Cerebellar cortex (tissue), 1 donor: ENCODE measurements at regions not wholly inside any gene's neighbourhood (a gene's known extent, or its start where the extent isn't known, plus 50 kb on each side); places are given as distances from the start of the nearest gene placed in this dataset.
"Not testable (repeated sequence)": the region's sequence is repeated elsewhere in the genome, so short reads cannot be mapped to it uniquely, and the experiment has no call there.

ENCODE experiments used
- DNase-seq: peaks from one replicate; pipeline ENCODE4 v3.0.0-alpha.2; 2015; ENCODE audit warnings: low spot score

DNA sequence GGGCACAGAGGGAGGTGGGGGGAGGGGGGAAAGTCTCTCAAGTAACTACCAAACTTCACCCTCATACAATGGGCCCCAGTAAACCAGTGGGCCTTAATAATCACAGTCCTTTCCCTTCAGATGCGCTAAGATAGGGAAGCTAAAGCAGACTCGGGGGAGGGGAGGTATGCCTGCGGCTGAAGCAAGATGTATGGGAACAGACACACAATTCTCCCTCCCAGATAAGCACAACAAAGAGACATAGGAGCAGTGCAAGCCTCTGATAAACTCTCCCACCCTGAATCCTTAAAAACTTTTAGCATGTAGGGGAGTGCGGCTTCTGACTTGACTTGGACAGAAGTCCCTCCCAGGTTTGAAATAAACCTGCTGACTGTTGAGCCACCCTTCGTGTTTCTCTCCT lies 54.7 kb downstream of the PROP1 start:
- DNase-seq: not testable (repeated sequence)

DNA sequence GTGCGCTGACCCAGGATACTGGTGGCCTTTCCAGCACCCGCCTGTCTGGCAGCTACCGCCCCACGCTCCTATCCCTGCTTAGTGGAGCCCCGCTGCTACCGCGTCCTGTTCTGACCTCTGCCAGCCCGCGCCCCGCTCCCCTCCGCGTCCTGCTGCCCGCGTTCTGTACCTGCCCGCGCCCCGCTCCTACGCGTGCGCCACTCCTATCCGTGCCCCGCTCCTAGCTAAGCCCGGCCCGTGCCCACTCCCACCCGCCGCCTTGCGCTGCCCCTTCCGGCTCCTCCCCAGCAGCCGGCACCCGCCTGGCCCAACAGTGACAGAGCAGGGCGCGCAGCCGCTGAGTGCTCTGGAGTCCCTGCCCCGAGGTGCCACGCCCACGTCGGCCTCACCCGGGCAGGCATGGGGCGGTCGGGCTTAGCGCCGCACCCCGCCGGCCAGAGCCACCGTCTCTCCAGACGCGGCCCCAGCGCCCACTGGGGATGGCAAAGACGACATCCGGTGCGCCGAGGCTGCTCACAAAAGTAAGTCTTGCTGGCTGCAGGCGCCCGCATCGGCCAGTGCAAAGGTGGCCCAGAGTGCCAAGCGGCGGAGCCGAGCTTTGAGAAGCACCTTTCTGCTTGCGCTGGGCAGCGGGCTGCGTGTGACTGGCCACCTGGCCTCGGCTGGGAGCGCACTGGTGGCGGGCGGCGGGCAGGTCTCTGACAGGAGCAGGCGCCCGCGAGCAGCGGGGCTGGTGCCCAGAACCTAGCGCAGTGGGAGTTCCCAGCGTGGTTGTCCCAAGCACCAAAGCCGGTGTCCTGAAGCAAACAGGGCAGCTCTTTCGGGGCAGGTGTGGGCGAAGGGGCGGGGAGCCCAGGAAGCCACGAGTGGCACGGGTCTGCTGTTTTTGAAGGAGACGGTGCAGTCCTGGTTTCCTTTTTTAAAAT lies 56.5 kb downstream of the PROP1 start:
- not testable (repeated sequence) for DNase-seq

DNA sequence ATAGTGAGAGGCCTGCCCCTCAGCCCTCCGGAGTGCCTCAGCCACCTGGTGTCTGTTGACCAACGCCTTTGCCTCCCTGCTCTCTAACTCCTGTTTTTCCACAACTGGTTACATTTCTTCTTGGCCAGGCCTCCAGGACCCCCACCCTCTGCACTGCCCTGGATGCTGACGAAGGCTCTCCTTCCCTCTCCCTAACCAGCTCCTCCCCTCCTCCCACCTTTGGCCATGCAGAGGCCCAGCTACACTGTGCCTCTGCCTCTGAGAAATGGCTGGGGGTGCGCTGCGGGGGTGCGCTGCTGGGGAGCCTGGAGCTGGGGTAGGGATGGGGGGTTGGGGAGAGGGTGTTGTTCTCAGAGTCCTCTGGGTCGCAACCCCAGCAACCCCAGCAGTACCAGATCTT lies 57.3 kb downstream of the PROP1 start:
- not testable (repeated sequence) for DNase-seq

GRCh38 chr5:177934233-177934632 lies 61.8 kb downstream of the PROP1 start:
- DNase-seq: not testable (repeated sequence)

GRCh38 chr5:177930269-177931022 lies 65.6 kb downstream of the PROP1 start:
- peak; percentile 53 for DNase-seq

DNA sequence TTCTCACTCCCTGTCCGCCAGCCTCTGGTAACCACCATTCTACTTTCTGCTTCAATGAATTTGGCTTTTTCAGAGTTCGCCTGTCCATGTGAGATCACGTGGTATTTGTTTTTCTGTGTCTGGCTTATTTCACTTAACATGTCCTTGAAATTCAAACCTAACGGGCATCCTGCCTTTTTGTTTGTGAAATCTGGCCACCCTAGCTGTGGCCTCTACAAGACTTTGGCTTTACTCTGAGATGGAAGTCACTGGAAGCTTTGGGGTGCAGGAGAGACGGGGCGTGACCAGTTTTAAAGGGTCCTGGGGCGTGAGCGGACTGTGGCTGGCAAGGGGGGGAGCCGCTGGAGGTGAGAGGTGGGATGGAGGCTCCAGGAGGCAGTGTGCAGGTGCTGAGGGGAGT lies 66.4 kb downstream of the PROP1 start:
- not testable (repeated sequence) for DNase-seq

- not testable (repeated sequence) for DNase-seq
Measured at GRCh38 chr5:177927500-177927899, 68.5 kb downstream of the PROP1 start.

DNA sequence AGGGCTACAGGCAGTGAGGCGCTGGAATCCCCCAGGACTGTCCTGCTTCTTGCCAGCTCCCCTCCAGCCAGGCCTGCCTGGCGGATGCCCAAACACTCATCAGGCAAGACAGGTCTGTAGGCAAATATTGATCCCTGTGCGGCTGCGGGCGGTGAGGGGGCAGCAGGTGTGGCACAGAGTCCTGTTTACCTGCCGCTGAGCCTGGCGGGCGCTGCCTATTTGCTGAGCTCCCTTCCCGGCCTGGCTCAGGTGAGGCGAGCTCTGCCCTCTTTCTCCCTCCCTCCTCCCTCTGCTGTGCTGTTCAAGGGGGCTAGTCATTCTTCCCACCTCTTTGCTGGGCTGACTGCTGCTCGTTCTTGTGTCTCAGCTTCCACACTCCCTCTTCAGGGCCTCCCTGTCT lies 71.5 kb downstream of the PROP1 start:
- not testable (repeated sequence) for DNase-seq

- DNase-seq: not testable (repeated sequence)
Measured at GRCh38 chr5:177923837-177924236, 72.2 kb downstream of the PROP1 start.

GRCh38 chr5:177923189-177923588 lies 72.9 kb downstream of the PROP1 start:
- DNase-seq: not testable (repeated sequence)

GRCh38 chr5:177909261-177909660 lies 86.8 kb downstream of the PROP1 start:
- not testable (repeated sequence) for DNase-seq

DNA sequence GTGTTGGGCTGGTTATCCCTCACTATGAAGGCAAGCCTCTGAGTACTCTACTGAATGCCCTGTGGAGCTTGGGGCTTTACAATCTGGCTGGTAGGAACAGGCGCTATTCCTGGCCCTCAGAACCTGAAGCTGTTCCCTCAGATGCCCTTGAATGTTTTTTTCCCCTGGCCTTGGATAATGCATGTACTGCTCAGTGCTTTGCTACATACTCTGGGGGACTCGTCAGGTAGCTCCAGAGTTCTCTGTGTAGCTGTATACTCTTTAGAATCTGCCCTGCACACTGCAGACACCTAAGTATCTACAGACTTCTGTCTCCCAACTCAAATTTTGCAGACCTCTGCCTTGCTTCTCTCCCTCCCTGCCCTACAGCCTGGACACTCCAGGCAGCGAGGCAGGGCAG lies 93.2 kb downstream of the PROP1 start:
- DNase-seq: not testable (repeated sequence)

DNA sequence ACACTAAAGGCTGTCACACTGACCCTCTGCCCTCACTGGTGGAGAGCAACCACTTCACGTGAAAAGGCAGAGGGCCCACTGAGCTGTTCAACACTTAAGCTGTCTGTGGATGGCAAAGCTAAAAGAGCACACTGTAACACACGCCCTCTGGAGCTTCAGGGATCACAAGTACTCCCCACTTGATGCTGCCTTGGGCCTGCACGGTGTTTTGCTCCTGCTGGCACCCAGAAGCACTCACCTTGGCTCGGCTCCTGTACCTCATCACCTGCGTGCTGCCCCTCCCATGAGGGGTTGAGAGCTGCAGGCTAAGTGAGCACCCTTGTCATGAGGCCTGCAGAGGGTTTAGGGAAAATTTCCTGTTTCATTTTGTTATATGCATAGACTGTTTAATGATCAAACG lies 96.0 kb downstream of the PROP1 start:
- DNase-seq: not testable (repeated sequence)

- DNase-seq: not testable (repeated sequence)
Measured at GRCh38 chr5:177894681-177895453, 101.2 kb downstream of the PROP1 start.

GRCh38 chr5:177892357-177892665 lies 103.7 kb downstream of the PROP1 start:
- DNase-seq: not testable (repeated sequence)

DNA sequence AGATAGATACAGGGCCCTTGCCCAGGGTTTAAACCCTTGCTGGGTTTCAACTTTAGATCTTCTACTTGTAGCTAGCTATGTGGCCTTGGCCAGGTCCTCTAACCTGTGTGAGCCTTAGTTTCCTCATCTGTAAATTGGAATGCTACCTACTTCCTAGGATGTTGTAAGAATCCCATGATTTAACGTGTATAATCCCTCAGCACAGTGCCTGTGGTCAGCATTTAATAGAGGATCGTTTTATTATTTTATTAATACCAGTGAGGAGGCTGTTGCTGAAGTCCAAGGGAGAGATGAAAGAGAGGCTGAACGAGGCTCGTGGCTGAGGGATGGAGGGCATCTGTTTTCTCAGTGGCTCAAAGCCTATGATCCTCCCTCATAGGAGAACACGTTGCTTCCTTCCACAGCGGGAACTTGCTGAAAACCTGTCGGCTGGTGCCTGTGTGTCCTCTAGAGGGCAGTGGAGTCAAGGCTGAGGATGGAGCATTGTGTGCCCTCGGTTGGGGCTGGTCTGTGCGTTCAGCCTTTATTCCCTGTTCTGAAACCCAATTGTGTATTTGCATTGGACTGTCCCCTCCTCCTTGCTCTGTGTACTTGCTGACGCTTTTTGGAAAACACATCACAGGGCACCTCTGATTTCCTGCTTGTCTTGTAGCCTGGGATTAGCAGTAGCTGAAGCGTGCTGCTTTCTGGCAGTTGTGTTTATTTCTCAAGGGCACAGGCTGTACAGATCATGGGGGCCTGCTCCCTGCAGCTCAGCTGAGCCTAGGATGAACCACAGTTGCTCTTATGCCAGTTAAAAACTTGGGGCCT lies 104.3 kb downstream of the PROP1 start:
- not testable (repeated sequence) for DNase-seq

DNA sequence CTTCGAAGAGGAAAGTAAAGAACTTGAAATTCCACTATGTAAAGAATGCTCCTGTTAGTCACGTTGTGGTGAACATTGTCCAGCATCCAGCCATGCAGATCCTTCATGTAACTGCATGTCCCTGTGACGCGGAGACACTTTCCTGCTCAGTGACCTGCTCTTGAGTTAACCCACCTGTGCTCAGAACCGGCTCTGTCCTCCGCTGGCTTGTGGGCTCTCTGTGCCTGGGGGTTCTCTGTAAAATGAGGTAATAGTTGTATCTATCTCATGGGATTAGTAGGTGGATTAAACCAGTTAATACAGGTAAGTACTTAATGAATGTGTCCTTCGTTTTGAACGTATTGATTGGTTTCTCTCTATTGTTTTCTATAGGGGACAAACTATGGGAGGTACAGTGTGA lies 100.6 kb upstream of the FAM153A start:
- not testable (repeated sequence) for DNase-seq

- DNase-seq: not testable (repeated sequence)
Measured at GRCh38 chr5:177875900-177876238, 93.2 kb upstream of the FAM153A start.

GRCh38 chr5:177875013-177875899 lies 92.6 kb upstream of the FAM153A start:
- DNase-seq: not testable (repeated sequence)

DNA sequence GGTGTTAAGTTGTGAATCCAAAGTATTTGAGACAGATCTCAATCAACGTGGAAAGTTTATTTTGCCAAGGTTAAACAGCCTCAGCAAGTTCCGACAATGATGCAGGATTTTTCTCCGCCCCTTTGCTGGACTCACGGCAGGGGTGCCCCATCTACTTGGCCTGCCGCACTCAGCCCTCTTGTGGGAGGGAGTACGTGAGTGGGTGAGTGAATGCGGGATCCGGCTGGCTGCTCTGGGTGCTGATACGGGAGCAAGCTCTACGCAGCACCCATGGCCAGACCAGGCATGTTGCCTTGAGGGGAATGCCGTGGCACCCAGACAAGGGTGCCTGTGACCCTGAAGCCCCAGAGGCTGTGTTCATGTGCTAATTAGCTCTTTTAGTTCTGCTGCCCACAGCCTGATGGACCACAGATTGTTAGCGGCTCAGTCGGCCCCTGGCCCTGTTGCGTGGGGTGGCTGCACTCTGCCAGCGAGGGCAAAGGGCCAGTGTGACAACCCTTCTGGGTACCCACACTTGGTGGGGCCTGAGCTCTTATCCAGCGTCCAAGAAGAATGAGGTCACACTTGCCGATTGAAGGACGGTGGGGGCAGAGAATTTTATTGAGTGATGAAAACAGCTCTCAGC lies 81.2 kb upstream of the FAM153A start:
- DNase-seq: not testable (repeated sequence)
